ENCODE measurements at regions not wholly inside any gene's neighbourhood (a gene's known extent, or its start where the extent isn't known, plus 50 kb on each side); places are given as distances from the start of the nearest gene placed in this dataset.
"Not testable (repeated sequence)": the region's sequence is repeated elsewhere in the genome, so short reads cannot be mapped to it uniquely, and the experiment has no call there.

DNA sequence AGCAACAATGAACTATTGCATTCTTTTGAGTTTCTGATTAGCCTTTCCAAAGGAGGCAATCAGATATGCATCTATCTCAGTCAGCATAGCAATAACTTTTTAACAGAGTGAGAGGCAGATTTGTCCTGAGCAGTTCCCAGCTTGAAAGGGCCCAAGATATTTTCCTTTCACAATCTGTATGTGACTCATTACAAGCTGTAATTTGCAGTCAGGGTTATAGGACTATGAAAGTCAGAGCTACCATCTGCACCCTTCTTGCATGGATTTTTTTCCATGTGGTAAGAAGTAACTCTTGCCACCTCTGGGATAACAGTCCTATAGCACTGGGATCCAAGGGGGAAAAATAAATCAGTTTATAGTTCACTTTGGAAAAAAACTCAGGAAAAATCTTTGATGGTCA lies 318.2 kb upstream of the RGS17 start:
- Histone ChIP-seq H3K9me3 (ENCODE audit: insufficient read depth, low read depth, low read length) (peaks cover 6% of the 10 kb centered on the region), H3K4me1 (ENCODE audit: insufficient read depth, low read length) (peaks cover 8% of the 10 kb centered on the region; the same call in 1 of the 2 replicates), H3K36me3 (ENCODE audit: insufficient read depth, low read depth, low read length) (0 out of 2 replicates have a peak, but pooled peaks cover 4% of the 10 kb centered on the region), H3K27me3 (ENCODE audit: insufficient read depth, low read length) (no peaks in the 10 kb centered on the region), H3K9ac (ENCODE audit: low read depth, low read length) (no peak overlapping the region), H3K27ac (ENCODE audit: low read length) (no peak overlapping the region), H3K4me3 (ENCODE audit: low read length) (no peak overlapping the region)

DNA sequence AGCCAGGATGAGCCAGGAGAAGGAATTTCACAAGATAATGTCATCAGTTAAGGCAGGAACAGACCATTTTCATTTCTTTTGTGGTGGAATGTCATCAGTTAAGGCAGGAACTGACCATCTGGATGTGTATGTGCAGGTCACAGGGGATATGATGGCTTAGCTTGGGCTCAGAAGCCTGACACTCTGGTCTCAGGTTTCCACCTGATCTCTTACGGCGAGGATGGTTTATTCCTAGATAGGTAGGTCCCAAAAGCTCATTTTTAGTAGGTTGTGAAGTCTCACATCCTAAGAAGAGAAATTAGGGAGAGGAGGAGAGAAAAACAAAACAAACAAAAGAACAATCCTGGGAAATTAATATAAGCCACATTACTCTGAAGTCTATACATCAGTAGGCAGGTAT lies 311.7 kb upstream of the RGS17 start:
- Histone ChIP-seq H3K4me1 (ENCODE audit: insufficient read depth, low read length) (peaks cover 22% of the 10 kb centered on the region; the same call in 1 of the 2 replicates), H3K27ac (ENCODE audit: low read length) (peak overlapping the region; percentile 57)
- H3K9me3 ChIP-seq (ENCODE audit: insufficient read depth, low read depth, low read length); H3K9ac ChIP-seq (ENCODE audit: low read depth, low read length); H3K27me3 ChIP-seq (ENCODE audit: insufficient read depth, low read length); H3K4me3 ChIP-seq (ENCODE audit: low read length); H3K36me3 ChIP-seq (ENCODE audit: insufficient read depth, low read depth, low read length): not testable (repeated sequence)

DNA sequence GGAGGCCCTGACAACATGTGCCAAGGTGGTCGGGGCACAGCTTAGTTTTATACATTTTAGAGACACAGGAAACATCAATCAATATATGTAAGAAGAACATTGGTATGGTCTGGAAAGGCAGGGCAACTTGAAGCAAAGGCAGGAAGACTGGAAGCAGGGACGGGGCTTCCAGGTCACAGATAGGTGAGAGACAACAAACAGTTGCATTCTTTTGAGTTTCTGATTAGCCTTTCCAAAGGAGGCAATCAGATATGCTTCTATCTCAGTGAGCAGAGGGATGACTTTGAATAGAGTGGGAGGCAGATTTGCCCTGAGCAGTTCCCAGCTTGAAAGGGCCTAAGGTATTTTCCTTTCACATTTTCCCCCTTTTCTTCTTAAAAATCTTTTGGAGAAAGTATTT lies 311.0 kb upstream of the RGS17 start:
- peaks cover 9% of the 10 kb centered on the region for H3K9me3 ChIP-seq (ENCODE audit: insufficient read depth, low read depth, low read length)
- H3K4me3 ChIP-seq (ENCODE audit: low read length) = peak overlapping the region; percentile 22; the same call in 1 of the 2 replicates
- 0 out of 2 replicates have a peak, but pooled peaks cover 5% of the 10 kb centered on the region for H3K36me3 ChIP-seq (ENCODE audit: insufficient read depth, low read depth, low read length)
- H3K4me1 ChIP-seq (ENCODE audit: insufficient read depth, low read length) = peaks cover 20% of the 10 kb centered on the region; the same call in 1 of the 2 replicates
- H3K27me3 ChIP-seq (ENCODE audit: insufficient read depth, low read length) = no peaks in the 10 kb centered on the region
- no peak overlapping the region for H3K9ac ChIP-seq (ENCODE audit: low read depth, low read length)
- no peak overlapping the region for H3K27ac ChIP-seq (ENCODE audit: low read length)

DNA sequence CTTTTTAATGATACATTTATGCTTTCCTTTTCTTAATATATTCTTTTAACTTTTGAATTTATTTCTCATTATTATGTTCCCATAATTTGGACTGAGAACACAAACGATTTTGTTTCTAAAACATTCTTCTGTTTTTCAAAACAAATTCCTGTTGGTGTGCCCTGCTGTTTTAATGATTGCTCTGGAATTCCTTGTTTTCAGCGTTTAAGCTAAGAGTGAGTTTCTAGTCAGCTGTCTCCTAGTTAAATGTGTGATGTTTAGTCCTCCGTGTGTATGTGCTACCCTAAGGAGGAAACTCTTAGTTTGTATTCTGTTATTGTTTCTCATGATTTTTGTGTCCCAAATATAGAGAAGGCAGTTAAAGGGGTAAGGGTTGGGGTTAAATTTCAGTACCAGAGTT lies 306.1 kb upstream of the RGS17 start:
- Histone ChIP-seq H3K27me3 (ENCODE audit: insufficient read depth, low read length) (no peaks in the 10 kb centered on the region), H3K9ac (ENCODE audit: low read depth, low read length) (no peak overlapping the region), H3K27ac (ENCODE audit: low read length) (no peak overlapping the region), H3K4me1 (ENCODE audit: insufficient read depth, low read length) (peaks cover 30% of the 10 kb centered on the region; the same call in 1 of the 2 replicates), H3K36me3 (ENCODE audit: insufficient read depth, low read depth, low read length) (no peaks in the 10 kb centered on the region), H3K4me3 (ENCODE audit: low read length) (0 out of 2 replicates have a peak overlapping the region, but pooled peaks have one; percentile 12), H3K9me3 (ENCODE audit: insufficient read depth, low read depth, low read length) (no peaks in the 10 kb centered on the region)

DNA sequence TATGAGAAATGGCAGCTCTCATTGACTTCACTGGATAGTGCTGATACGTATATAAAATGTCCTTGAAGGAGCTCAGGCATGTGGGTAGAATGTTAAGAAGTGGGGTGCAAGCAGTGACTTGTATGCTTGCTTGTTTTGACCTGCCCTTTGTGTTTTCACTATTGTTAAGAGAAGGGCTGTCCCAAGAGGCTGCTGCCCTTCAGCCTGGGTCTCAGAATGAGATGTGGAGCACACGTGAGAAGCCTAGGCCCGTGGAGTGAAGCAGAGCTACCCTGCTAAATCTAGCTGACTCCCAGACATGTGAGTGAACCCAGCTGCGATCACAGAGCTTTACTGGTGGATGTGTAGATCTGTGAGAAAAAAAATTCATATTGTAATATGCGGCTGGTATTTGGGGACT lies 305.3 kb upstream of the RGS17 start:
- Histone ChIP-seq H3K9me3 (ENCODE audit: insufficient read depth, low read depth, low read length) (no peaks in the 10 kb centered on the region), H3K9ac (ENCODE audit: low read depth, low read length) (no peak overlapping the region; the same call in 1 of the 2 replicates), H3K4me1 (ENCODE audit: insufficient read depth, low read length) (peaks cover 25% of the 10 kb centered on the region; the same call in 1 of the 2 replicates), H3K27ac (ENCODE audit: low read length) (no peak overlapping the region), H3K36me3 (ENCODE audit: insufficient read depth, low read depth, low read length) (no peaks in the 10 kb centered on the region), H3K4me3 (ENCODE audit: low read length) (no peak overlapping the region), H3K27me3 (ENCODE audit: insufficient read depth, low read length) (no peaks in the 10 kb centered on the region)

DNA sequence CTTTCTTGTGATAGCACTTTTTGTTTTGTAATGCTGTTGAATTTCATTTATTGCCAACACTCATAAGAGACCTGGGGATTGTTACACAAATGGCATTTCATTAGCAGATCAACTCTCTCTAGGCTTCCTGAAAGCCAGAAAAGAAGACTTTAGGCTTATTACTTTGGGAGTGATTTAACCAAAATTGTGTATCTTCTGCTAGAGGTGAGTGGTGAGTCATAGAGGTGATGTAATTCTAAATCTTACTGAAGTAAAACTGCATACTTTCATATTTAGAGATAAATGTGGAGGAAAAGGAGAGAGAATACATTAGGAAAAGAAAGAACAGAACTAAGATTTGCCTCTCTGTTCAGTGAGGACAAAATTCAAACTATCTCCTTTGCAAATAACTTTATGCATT lies 304.7 kb upstream of the RGS17 start:
- Histone ChIP-seq H3K27me3 (ENCODE audit: insufficient read depth, low read length) (no peaks in the 10 kb centered on the region), H3K27ac (ENCODE audit: low read length) (no peak overlapping the region), H3K9me3 (ENCODE audit: insufficient read depth, low read depth, low read length) (no peaks in the 10 kb centered on the region), H3K9ac (ENCODE audit: low read depth, low read length) (no peak overlapping the region), H3K4me1 (ENCODE audit: insufficient read depth, low read length) (peaks cover 24% of the 10 kb centered on the region; the same call in 1 of the 2 replicates), H3K4me3 (ENCODE audit: low read length) (no peak overlapping the region), H3K36me3 (ENCODE audit: insufficient read depth, low read depth, low read length) (no peaks in the 10 kb centered on the region)

DNA sequence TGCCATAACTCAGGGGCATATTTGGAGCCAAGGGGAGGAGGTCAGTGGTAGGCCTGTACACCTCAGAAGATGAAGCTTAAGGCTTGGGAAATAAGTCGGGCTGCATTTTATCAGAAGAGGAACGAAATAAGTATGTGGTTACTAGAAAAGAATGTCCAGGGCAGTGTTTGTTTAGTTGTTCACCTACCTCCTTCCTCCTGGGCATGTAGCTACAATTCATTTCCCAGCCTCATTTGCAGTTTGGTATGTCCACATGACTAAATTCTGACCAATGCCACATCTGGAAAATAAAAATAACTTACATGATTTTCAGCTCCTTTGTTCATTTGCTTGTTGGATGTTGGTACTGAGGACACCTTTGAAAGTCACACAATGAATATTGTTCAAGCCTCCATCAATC lies 294.5 kb upstream of the RGS17 start:
- no peak overlapping the region for H3K9ac ChIP-seq (ENCODE audit: low read depth, low read length)
- H3K36me3 ChIP-seq (ENCODE audit: insufficient read depth, low read depth, low read length) = no peaks in the 10 kb centered on the region
- H3K4me1 ChIP-seq (ENCODE audit: insufficient read depth, low read length) = no peaks in the 10 kb centered on the region
- H3K27me3 ChIP-seq (ENCODE audit: insufficient read depth, low read length) = no peaks in the 10 kb centered on the region
- no peak overlapping the region for H3K27ac ChIP-seq (ENCODE audit: low read length)
- H3K4me3 ChIP-seq (ENCODE audit: low read length) = no peak overlapping the region
- H3K9me3 ChIP-seq (ENCODE audit: insufficient read depth, low read depth, low read length) = no peaks in the 10 kb centered on the region

DNA sequence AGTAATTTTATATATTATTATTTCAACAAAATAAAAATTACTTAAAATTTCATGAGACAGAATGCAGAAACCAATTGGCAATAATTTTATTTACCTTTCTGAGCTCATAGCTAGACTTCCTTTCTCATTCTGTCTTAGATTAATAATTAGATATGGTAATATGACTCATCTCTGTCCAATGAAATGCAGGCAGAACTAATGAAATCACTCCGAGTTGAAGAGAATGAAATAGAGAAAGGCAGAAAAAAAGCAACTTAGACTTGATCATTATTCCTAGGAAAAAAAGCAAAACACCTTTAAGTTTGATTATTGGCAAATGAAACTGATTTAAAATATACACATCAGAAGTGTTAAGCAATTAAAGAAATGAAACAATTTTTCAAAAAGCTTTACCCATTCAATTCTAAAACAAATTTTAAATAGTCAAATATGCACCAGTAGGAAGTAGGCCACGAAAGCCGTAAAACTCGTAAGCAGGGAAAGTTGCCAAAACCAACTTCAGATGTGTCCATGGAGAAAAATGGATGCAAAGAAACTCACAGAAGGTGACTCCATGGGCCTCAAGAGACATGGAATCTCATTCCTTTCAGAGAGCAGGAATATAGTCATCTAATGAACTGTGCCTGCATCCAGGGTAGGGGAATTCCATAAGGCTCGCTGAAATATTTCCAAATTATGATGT lies 293.8 kb upstream of the RGS17 start:
- H3K9me3 ChIP-seq (ENCODE audit: insufficient read depth, low read depth, low read length) = no peaks in the 10 kb centered on the region
- no peaks in the 10 kb centered on the region for H3K36me3 ChIP-seq (ENCODE audit: insufficient read depth, low read depth, low read length)
- no peak overlapping the region for H3K9ac ChIP-seq (ENCODE audit: low read depth, low read length)

DNA sequence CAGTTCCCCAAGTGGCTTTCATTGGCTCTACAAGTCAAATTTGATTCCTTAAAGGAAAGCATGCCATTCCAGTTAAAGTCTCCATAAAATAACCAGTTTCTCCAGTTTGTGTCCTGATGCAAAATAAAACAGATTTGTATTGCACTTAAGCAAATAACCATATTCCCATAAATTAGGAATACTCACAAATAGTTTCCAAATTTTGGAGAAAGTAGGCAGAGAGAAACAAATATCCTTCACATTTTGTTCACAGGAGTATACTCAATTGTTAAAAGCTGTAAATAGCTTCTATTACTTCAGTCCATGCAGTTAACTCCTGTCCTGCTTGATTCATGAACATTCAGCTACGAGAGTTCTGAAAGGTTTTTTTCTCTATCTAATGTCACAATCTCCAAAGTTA lies 281.4 kb upstream of the RGS17 start:
- H3K9me3 ChIP-seq (ENCODE audit: insufficient read depth, low read depth, low read length) = peaks cover 14% of the 10 kb centered on the region
- no peaks in the 10 kb centered on the region for H3K27me3 ChIP-seq (ENCODE audit: insufficient read depth, low read length)
- no peak overlapping the region for H3K9ac ChIP-seq (ENCODE audit: low read depth, low read length)
- no peak overlapping the region for H3K27ac ChIP-seq (ENCODE audit: low read length)
- peaks cover 13% of the 10 kb centered on the region; the same call in 1 of the 2 replicates for H3K4me1 ChIP-seq (ENCODE audit: insufficient read depth, low read length)
- no peaks in the 10 kb centered on the region for H3K36me3 ChIP-seq (ENCODE audit: insufficient read depth, low read depth, low read length)
- no peak overlapping the region for H3K4me3 ChIP-seq (ENCODE audit: low read length)

More for the DNA sequence above, 293.8 kb upstream of the RGS17 start:
- no peaks in the 10 kb centered on the region for H3K4me1 ChIP-seq (ENCODE audit: insufficient read depth, low read length)
- H3K27me3 ChIP-seq (ENCODE audit: insufficient read depth, low read length) = no peaks in the 10 kb centered on the region
- no peak overlapping the region for H3K27ac ChIP-seq (ENCODE audit: low read length)
- no peak overlapping the region for H3K4me3 ChIP-seq (ENCODE audit: low read length)

DNA sequence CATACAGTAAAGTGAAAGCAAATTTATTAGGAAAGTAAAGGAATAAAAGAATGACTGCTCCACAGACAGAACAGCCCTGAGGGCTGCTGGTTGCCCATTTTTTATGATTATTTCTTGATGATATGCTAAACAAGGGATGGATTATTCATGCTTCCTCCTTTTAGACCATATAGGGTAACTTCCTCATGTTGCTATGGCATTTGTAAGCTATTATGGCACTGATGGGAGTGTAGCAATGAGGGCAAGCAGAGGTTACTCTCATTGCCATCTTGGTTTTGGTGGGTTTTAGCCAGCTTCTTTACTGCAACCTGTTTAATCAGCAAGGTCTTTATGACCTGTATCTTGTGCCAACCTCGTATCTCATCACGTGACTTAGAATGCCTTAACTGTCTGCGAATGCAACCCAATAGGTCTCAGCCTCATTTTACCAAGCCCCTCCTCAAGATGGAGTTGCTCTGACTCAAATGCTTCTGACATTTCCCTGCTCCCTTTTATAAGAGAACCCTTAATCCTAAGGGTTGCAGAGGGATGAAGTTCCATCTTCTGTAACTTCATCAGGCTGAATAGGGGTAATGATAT lies 280.1 kb upstream of the RGS17 start:
- Histone ChIP-seq H3K27me3 (ENCODE audit: insufficient read depth, low read length) (no peaks in the 10 kb centered on the region), H3K4me1 (ENCODE audit: insufficient read depth, low read length) (peaks cover under 1% of the 10 kb centered on the region; the same call in 1 of the 2 replicates), H3K27ac (ENCODE audit: low read length) (no peak overlapping the region), H3K9me3 (ENCODE audit: insufficient read depth, low read depth, low read length) (peaks cover 14% of the 10 kb centered on the region), H3K4me3 (ENCODE audit: low read length) (no peak overlapping the region), H3K9ac (ENCODE audit: low read depth, low read length) (no peak overlapping the region), H3K36me3 (ENCODE audit: insufficient read depth, low read depth, low read length) (no peaks in the 10 kb centered on the region)

DNA sequence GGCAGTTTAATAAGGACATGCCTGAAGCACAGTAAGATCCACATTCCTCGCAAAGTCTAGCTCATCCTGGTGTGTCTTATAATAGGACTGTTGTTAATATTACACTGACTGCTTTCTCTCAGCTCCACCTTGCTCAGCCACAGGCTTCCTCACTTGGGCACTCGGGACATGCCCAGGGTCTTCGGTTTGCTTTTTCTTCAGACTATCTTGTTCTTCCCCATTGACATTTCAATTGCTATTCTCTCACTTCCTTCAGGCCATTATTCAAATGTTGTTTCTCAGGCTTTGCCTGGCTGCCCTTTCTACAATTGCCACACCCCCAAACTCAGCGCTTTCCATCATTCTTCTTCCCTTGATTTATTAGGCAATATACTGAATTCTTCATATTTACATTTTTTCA lies 274.8 kb upstream of the RGS17 start:
- Histone ChIP-seq H3K36me3 (ENCODE audit: insufficient read depth, low read depth, low read length) (no peaks in the 10 kb centered on the region), H3K27ac (ENCODE audit: low read length) (no peak overlapping the region), H3K4me3 (ENCODE audit: low read length) (no peak overlapping the region), H3K9me3 (ENCODE audit: insufficient read depth, low read depth, low read length) (0 out of 2 replicates have a peak, but pooled peaks cover 2% of the 10 kb centered on the region), H3K9ac (ENCODE audit: low read depth, low read length) (no peak overlapping the region), H3K4me1 (ENCODE audit: insufficient read depth, low read length) (peaks cover 8% of the 10 kb centered on the region; the same call in 1 of the 2 replicates), H3K27me3 (ENCODE audit: insufficient read depth, low read length) (no peaks in the 10 kb centered on the region)

DNA sequence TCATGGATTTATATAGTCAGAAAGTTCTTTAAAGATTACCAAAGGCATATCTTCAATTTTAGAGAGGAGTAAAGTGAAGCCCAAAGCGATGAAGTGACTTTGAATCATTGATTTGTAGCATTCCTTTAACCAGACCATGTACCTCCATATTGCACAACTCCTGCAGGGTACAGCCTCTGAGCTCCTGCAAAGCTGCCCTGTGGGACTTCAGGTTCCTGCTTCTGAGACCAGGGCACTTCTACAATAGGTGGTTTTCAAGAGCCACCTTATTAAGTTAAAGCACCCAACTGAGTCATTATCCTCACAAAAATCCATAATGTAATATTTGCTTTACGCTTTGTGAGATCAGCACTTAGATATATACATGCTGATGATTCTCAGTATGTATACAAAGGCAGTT lies 270.7 kb upstream of the RGS17 start:
- Histone ChIP-seq H3K4me3 (ENCODE audit: low read length) (no peak overlapping the region), H3K4me1 (ENCODE audit: insufficient read depth, low read length) (peaks cover 8% of the 10 kb centered on the region; the same call in 1 of the 2 replicates), H3K27me3 (ENCODE audit: insufficient read depth, low read length) (no peaks in the 10 kb centered on the region), H3K9me3 (ENCODE audit: insufficient read depth, low read depth, low read length) (no peaks in the 10 kb centered on the region), H3K27ac (ENCODE audit: low read length) (no peak overlapping the region), H3K36me3 (ENCODE audit: insufficient read depth, low read depth, low read length) (no peaks in the 10 kb centered on the region), H3K9ac (ENCODE audit: low read depth, low read length) (no peak overlapping the region)

All from iPS-20b (cell line).